GM21786 (cell line): ENCODE measurements at regions not wholly inside any gene's neighbourhood (a gene's known extent, or its start where the extent isn't known, plus 50 kb on each side); places are given as distances from the start of the nearest gene placed in this dataset.
"Not testable (repeated sequence)": the region's sequence is repeated elsewhere in the genome, so short reads cannot be mapped to it uniquely, and the experiment has no call there.

Experiments used
- ATAC-seq: cut with Tn5 transposase; IDR thresholded peaks from one replicate; pipeline ENCODE4 v1.9.1; 2021; ENCODE audit not compliant: unreplicated experiment

GRCh38 chr16:22572331-22573224 lies 61.9 kb downstream of the NPIPB5 start:
- not testable (repeated sequence) for ATAC-seq

- peak; percentile 66 for ATAC-seq
Observed at GRCh38 chr16:22573225-22573530, 62.5 kb downstream of the NPIPB5 start.

- not testable (repeated sequence) for ATAC-seq
Observed at GRCh38 chr16:22576506-22576905, 65.8 kb downstream of the NPIPB5 start.

- not testable (repeated sequence) for ATAC-seq
Observed at GRCh38 chr16:22583195-22583594, 72.5 kb downstream of the NPIPB5 start.

- not testable (repeated sequence) for ATAC-seq
Observed at GRCh38 chr16:22584459-22584858, 73.8 kb downstream of the NPIPB5 start.

- ATAC-seq: not testable (repeated sequence)
Observed at GRCh38 chr16:22584941-22585340, 74.2 kb downstream of the NPIPB5 start.

GRCh38 chr16:22585431-22585830 lies 74.7 kb downstream of the NPIPB5 start:
- not testable (repeated sequence) for ATAC-seq

GRCh38 chr16:22586732-22587131 lies 76.0 kb downstream of the NPIPB5 start:
- ATAC-seq: not testable (repeated sequence)

- ATAC-seq: not testable (repeated sequence)
Observed at GRCh38 chr16:22589757-22590156, 79.1 kb downstream of the NPIPB5 start.

GRCh38 chr16:22596445-22597045 lies 85.9 kb downstream of the NPIPB5 start:
- not testable (repeated sequence) for ATAC-seq

- ATAC-seq: not testable (repeated sequence)
Observed at GRCh38 chr16:22603744-22604143, 93.1 kb downstream of the NPIPB5 start.

- peak; percentile 60 for ATAC-seq
Observed at GRCh38 chr16:22606619-22607018, 95.9 kb downstream of the NPIPB5 start.

GRCh38 chr16:22609798-22610197 lies 99.1 kb downstream of the NPIPB5 start:
- not testable (repeated sequence) for ATAC-seq

- not testable (repeated sequence) for ATAC-seq
Observed at GRCh38 chr16:22611128-22611527, 100.4 kb downstream of the NPIPB5 start.

- ATAC-seq: no peak
Observed at GRCh38 chr16:22614271-22614947, 103.7 kb downstream of the NPIPB5 start.

- no peak for ATAC-seq
Observed at GRCh38 chr16:22618842-22619241, 108.2 kb downstream of the NPIPB5 start.

- no peak for ATAC-seq
Observed at GRCh38 chr16:22621586-22622155, 111.0 kb downstream of the NPIPB5 start.

- ATAC-seq: no peak
Observed at GRCh38 chr16:22622703-22623102, 112.0 kb downstream of the NPIPB5 start.

GRCh38 chr16:22623351-22623781 lies 112.7 kb downstream of the NPIPB5 start:
- ATAC-seq: no peak

- ATAC-seq: no peak
Observed at GRCh38 chr16:22624038-22624799, 113.5 kb downstream of the NPIPB5 start.
